Left forelimb (tissue), 1 donor: ENCODE measurements at regions not wholly inside any gene's neighbourhood (a gene's known extent, or its start where the extent isn't known, plus 50 kb on each side); places are given as distances from the start of the nearest gene placed in this dataset.

Source experiments
- DNase-seq: peaks from one replicate; pipeline ENCODE4 v3.0.0-alpha.2; 2018; ENCODE audit warnings: low spot score

GRCh38 chr3:170730071-170730812, 139.8 kb downstream of the RPL22L1 start:
- DNase-seq, result no peak

DNA sequence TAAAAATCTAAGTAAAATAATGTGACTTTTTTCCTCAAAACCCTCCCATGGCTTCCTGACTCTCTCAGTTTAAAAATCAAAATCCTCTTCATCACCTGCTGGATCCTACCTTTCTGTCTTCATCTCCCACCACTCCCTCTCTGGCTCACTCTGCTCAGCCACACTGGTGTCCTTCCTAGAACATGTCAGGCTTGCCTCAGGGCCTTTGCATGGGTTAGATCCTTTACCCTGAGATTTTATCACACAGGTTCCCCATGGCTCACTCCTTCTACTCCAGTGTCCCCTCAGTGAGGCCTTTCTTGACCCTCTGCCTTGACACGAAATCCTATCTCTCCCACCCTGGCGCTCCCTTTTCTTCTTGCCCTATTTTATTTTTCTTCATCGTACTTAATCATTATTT, 141.8 kb downstream of the RPL22L1 start:
- DNase-seq, result no peak

GRCh38 chr3:170727754-170728153, 141.9 kb upstream of the SLC7A14 start:
- no peak for DNase-seq

DNA sequence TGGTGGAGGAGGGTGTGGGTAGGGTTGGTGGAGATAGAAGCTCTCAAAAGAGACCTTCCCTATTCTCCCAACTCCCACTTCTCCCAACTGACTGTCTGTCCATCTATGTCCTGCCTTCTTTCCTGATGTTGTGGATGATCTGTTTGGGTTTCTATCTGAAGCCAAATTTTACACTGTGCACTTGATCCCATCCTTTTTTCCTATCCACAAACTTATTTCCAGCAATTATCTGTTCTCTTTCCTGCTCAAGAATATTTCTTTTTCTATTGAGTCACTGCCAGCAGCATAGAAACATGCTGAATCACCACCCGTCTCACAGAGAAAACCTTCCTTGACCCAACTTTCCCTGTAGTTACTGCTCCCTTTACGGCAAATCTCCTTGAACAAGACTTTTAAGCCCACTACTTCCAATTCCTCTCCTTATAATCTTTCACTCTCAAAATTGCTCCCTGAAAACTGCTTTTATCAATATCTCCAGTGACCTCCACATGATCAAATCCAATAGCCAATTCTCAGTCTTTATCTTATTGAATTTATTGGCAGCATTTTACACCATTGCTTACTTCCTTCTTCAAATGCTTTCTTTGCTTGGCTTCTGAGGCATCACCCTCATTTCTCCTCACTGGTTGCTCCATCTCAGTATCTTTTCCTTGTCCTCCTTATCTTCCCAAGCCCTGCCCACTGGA, 141.2 kb upstream of the SLC7A14 start:
- no peak for DNase-seq

DNA sequence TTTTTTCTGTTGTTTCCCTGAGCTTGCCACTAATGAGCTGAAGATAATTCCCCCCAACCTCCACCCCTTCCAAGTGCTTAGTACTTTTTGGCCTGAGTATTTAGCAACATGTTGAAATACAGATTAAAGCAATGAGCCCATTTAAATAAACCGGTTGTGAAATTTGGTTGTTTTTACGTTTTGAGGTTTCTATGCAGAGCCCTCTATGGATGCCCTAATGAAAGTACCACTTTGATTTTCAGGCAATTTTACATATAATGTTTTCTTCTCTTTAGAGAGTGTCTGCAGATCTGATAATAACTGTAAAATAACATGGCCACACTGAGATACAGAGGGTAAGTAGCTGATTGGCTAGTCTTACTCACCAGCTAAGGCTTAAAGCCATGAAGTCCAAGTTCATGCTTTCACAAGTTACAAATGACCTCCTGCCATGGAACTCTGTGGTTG, 139.4 kb upstream of the SLC7A14 start:
- no peak for DNase-seq

DNA sequence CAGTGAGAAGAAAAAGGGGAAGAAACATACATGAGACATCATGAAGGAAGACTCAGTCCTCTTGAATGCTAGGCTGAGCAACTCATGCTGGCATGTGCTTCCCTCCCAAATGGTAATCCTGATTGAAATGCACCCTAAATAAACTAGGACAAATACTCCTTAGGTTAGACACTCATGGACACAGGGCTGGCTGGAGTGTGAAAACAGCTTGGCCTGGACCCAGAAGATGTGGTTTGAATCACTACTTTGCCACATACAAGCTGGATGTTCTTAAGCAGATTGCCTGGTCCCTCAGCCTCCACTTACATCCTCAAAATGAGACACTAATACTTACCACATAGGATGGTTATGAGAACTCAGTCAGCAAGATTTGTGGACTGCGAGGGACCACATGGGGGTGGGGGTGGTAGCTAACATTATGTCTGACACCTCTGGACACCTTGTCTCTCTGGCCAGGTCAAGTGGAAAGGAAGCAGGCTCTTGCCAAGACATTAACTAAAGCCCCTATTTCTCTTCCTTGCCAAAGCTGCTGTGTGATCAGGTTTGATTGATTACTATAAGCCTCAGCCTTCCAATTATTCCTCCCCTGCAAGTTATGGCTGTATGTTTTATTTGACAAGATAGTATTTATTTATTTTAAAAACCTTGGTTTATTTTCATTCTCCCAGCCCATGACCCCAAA, 138.9 kb upstream of the SLC7A14 start:
- no peak for DNase-seq

DNA sequence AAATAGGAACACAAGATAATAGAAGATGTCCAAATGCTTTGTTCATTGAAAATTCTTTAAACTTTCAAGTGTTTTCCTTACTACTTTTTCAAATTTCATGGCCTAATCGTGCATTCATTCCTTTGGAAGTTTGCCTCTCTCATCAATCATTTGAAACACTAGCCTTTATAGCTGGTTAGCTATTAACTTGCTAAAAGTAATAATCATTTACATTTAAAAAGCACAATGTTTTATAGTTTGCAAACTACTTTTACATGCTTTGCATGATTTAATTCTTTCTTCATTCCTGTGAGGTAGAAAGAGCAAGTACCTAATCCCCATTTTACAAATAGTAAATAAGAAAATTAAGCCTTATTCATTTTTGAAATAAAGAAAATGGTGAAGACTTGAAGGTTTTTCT, 137.4 kb upstream of the SLC7A14 start:
- no peak for DNase-seq

DNA sequence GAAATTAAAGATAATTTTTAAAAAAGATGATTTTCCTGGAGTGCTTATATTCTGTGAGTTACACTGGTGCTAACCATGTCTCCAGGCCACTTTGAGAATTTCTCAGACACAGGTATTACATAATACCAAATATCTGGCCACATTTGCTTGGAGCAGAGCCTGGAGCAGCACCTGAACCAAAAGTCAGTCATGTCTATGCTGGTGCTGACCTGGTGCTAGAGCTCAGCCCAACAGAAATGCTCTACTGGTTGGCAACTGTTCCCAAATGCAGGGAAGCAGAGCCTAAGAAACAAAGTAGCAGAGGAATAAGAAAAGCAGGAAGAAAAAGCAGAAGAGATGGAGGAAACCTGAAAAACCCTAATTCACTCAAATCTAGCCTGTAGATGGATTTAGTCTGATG, 135.7 kb upstream of the SLC7A14 start:
- DNase-seq, result no peak

DNA sequence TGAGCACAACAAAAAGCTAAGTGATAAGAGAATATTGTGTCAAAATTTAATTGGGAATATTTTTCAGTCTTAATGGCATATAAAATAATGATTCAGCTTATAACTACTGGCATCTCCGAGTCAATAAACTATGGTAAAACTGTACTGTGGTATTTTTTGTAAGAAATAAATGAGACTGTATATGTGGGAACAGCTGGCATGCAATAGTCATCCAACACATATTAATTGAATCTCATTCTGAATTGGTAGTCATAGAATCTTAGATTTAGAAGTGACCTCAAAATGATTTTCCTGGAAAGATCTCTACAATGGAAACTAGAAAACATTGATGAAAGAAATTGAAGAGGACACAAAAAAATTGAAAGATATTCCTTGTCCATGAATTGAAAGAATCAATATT, 133.4 kb upstream of the SLC7A14 start:
- DNase-seq, result no peak

GRCh38 chr3:170718848-170719247, 133.0 kb upstream of the SLC7A14 start:
- DNase-seq, result no peak

DNA sequence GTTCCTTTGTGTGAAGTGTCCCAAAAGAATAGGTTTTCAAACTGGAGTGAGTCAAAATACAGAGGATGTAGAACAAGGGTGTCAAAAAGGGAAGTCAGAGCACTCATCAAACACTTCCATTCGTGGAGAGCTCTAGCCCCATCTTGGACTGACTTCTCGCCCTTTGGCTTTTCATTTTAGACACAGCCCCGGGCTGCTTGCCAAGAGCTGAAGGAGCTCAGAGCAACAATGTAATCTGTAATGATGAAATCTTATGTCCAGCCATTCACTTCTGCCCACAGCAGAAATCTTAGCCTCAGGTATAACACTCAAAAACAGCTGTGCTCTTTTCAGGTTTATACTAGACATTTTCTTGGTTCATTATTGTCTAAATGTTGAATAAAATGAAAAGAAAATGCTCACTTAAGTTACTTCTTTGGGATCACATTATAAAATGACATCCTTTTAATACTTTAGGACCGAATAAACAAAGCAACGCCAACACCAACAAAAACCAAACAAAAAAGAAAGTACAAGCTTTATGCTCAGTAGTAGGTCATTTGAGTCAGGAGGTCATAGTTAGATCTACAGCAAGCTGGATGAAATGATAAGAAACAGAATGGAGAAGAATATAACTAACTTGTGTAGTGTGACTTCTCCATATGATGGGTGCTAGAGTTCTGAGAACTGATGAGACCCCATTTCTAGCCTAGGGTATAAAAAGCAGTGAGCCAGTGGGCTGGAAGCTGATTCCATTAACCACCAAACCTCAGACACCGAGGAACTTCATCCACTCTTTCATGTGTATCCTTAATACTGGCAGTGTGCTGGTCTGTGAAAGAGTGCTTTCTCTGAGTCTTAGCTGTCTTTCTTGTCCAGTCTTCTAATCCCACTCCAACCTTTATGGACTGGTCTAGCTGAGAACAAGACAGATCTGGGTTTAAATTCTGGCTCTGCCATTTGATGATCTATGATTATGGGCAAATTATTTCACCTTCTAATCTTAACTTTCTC, 131.8 kb upstream of the SLC7A14 start:
- no peak for DNase-seq

GRCh38 chr3:170716172-170716805, 130.4 kb upstream of the SLC7A14 start:
- no peak for DNase-seq

- DNase-seq, result no peak
Measured at GRCh38 chr3:170714562-170715535, 129.0 kb upstream of the SLC7A14 start.

- DNase-seq, result no peak
Measured at GRCh38 chr3:170714122-170714521, 128.2 kb upstream of the SLC7A14 start.

DNA sequence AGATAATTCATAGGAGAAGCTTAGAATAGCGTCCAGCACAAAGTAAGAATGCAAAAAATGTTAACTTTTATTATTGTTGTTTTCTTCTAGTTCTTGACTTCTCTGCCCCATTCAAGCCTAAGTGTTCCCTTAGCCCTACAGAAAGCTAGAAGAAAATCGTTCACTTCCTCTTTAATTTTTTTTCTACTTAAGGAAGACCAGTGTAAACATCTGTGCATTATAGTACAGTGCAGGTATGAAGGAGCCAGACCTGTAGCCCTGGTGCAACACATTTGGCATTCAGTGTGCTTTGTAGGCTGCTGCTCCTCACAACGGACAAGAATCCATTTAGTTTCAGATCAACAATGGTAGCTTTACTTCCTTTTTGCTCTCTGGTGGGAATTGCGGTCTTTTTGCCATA, 127.8 kb upstream of the SLC7A14 start:
- DNase-seq, result no peak

GRCh38 chr3:170712798-170713197, 126.9 kb upstream of the SLC7A14 start:
- no peak for DNase-seq

DNA sequence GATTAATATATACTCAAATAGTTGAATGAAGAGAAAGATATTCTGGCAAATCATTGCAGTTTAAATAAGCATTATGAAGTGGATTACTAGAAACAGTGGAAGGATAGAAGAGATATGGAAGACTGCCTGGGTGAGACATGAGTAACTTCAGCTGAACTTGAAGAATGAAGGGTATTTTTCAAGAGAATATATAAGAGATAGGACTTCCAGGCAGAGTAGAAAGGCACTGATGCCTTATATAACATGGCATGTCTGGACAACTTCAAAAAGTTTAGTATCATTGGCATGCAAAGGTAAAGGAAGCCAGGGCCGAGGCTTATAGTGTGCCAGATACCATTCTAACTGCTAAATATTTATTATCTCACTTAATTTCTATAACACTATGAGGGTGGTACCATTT, 126.5 kb upstream of the SLC7A14 start:
- no peak for DNase-seq

- DNase-seq, result no peak
Measured at GRCh38 chr3:170711786-170712185, 125.9 kb upstream of the SLC7A14 start.

GRCh38 chr3:170709046-170709445, 123.2 kb upstream of the SLC7A14 start:
- DNase-seq, result no peak

- no peak for DNase-seq
Measured at GRCh38 chr3:170707899-170708298, 122.0 kb upstream of the SLC7A14 start.
